ENCODE measurements at regions not wholly inside any gene's neighbourhood (a gene's known extent, or its start where the extent isn't known, plus 50 kb on each side); places are given as distances from the start of the nearest gene placed in this dataset.

DNA sequence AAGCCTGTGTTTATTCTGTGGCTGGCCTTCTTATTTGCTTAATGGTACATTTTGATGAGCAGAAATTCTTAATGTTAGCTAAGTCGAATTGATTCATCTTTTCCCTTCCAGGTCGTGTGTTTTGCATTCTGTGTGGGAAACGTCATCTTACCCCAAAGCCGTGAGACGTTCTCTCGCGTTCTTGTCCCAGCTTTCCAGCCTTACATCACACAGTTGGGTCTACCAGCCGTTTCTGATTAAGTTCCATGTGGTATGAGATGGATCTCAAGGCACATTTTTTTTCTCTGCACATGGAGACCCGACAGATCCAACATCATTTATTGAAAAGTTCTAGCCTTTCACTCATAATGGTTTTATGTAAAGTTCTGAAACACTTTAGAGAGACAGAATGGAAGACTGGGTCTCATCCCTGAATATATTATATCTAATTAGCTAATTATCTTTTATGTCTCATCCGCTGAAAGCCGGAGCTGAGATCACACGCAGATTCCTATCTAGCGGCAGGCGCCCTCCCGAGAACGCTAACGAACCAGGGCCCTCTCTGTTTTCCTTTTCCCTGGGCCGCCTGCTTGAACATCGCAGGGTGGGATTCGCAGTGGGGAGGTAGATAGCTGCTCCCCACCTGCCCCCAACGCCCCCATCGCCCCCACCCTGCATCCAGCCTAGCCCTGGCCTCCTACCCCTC lies 1162.2 kb downstream of the BRD1 start:
- DNase-seq = no peak

GRCh38 chr22:48664586-48664985 lies 1163.1 kb downstream of the BRD1 start:
- DNase-seq = no peak

GRCh38 chr22:48663297-48663696 lies 1164.4 kb downstream of the BRD1 start:
- DNase-seq = no peak

- no peak for DNase-seq
Observed at GRCh38 chr22:48662476-48663135, 1165.1 kb downstream of the BRD1 start.

DNA sequence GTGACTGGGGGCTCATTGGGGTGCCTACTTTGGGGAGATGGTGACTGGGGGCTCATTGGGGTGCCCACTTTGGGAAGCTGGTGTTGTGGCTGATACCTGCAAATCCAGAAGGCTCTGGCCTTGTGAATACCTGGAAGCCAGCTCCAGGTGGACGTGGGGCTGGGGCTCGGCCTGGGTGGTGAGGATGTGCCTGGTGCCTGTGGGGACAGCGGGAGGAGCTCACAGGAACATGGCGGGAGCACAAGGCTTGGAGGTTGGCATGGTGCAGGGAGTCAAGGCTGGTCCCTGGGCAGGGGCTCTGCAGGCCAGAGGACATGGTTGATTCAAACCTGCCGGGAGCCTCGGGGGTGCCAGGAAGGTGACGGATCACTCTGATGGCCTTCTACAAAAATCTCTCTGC lies 1165.7 kb downstream of the BRD1 start:
- no peak for DNase-seq

GRCh38 chr22:48660790-48661740 lies 1166.6 kb downstream of the BRD1 start:
- DNase-seq = no peak

GRCh38 chr22:48660104-48660789 lies 1167.4 kb downstream of the BRD1 start:
- DNase-seq = no peak

DNA sequence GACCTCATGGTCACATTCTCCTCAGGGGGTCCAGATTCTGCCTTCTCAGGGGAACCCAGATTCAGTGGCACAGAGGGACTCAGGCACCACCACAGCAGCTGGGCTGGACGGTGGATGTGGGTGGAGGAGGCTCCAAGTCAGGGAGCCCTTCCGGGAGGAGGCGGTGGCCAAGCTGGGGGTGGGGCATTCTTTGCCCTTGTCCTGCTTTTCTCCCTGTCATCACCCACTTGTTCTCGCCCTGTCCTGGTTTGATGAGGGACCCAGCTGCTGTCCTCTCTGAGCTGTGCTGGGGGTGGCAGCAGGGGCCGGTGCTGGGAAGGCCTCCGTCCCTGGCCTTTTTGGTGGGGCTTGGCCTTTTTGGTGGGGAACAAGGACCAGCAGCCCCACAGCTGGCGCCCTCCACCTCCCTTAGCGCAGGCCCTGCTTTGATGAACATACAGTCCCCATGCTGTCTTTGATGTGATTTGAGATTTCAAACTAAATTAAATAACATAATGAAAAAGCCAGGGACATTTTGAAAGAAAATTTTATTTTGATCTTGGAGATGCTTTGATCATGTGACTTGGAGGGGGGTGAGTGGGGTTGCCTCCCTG lies 1168.2 kb downstream of the BRD1 start:
- no peak for DNase-seq

DNA sequence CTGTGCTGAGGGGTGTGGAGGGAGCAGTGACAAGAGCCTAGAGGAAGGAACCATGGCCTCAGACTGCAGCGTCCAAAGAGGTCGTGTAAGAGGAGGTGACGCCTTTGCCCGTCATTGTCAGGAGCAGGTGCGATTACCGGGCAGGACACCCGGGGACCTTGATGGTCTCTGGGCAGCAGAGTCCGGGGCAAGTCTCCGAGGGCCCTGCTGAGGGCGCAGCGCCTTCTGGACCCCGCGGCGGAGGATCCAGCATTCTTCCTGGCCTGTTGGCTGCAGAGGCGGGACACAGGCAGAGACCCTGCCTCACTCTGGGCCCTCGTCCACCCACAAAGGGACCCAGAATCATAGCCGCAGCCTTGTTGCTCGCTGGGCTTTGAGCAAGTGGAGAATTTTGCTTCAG lies 1168.8 kb downstream of the BRD1 start:
- no peak for DNase-seq

DNA sequence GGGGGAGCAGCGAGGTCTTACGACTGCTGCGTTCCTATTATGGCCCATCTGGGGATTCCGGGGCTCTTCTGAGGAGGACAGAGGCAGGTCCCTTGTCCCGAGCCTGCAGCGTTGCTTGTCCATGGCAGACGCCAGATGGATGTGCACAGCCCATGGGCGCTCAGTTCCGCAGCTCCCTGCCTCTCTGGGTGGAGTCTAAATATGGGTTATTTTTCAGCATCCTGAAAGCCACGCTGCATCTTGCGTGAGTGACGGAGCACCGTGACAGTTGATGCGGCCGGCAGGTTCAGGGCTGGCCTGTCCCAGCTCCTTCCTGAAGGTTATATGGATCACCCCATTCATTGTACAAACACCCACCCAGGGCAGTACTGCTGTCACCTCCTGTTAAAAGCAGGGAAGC lies 1169.4 kb downstream of the BRD1 start:
- no peak for DNase-seq

DNA sequence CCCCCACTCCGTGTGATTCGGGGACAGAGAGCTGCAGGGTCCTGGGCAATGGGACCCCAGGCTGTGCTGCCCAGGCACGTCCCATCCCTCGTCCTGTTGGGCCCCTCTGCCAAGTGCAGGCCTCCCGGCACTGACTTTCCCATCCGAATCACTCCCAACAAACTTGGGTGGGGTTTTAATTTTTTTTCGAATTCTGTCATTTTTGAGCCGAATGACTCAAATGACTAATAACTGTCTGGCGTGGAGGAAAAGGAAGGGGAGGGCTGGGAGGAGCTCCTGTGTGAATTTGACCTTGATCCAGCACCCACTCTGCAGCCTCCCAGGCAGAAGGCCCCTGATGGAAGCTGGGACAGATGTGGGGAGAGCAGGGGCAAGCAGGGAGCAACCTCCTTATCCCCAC lies 1173.2 kb downstream of the BRD1 start:
- DNase-seq = no peak

- no peak for DNase-seq
Observed at GRCh38 chr22:48653929-48654328, 1173.7 kb downstream of the BRD1 start.

DNA sequence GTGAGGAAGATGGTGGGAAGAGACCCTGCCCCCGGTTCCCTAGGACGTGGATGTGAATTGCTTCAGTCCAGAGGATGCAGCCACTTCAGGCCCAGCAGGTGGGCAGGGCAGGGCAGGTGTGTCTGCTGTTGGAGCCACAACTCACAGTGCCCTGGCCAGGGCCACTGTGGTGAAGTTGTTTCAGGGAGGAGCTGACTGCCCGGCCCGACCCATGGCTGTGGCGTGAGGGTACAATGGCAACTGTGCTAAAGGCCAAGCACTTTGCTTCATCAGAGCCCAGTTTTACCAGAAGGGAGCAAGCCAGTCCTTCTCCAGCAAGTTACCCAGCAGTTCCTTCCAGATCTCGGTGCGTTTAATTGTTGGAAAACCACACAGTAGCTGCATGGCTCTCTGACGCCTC lies 1174.4 kb downstream of the BRD1 start:
- no peak for DNase-seq

GRCh38 chr22:48652796-48653195 lies 1174.9 kb downstream of the BRD1 start:
- DNase-seq = no peak

GRCh38 chr22:48651981-48652538 lies 1175.6 kb downstream of the BRD1 start:
- no peak for DNase-seq

DNA sequence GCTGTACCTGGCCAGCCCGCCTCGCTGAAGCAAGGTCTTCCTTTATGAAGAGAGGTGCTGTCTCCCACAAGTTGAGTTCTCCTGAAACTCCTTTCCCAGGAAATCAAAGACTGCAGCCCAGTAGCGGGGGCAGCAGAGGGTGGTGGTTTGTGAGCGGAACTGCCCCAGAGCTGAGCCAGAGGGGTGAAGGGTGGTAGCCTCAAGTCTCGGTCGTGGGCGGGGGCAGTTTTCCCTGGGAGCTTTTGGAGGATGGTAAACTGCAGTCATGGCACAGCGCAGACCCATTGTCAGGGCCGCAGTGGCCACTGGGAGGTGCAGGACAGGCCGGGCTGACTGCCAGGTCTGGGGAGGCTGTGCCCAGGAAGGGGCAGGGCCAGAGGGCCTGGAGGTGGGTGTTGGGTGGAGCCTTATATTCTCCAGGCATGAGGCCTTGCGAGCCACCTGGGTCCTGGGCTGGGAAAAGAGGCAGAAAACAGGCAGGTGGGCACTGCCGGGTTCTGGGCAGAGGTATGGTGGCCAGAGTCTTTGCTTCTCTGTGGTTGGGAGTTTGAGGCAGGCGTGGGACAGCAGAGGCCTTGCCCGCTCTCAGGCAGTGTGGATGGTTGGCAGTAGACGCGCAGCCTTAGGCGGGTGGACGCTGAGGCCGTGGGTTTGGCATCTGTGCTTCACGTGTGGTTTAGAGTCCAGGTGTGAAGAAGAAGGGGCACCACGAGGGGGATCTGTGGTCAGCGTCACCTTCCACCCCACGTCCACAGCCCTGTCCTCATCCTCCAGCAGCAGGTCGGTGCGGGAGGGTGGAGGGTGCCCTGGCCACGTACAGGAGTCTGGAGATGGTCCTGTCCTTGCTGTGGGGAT lies 1176.4 kb downstream of the BRD1 start:
- no peak for DNase-seq

DNA sequence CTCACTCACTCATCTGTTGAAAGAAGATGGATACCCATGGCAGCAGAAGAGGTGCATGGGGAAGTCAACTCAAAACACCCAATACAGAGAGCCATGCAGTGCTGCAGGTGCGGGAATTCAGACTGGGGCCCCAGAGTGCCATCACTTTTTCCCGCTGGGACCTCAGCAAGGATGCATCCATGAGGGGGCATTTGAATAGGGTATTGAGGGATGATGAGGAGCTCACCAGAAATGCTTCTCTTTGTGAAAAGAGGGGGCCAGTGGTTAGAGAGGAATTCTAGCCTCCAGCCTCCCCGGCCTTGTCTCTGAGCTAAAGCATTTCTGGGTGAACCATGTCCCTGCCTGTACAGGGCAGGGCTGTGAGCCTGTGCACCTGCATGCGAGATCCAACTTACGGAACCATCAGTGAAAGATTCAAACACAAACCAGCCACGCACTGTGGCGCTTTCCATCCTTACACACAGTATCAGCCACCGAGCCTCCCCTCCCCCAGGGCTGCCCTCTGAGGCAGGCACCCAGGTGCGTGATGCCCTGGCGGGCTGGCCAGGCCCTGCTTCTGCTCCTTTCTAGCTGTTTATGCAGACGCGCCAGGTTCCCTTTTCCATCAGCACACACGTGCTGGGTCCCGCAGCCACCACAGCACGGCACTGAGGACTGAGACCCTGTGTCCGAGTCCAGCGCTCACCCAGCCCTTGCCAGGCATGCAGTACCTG lies 1177.2 kb downstream of the BRD1 start:
- no peak for DNase-seq

- no peak for DNase-seq
Observed at GRCh38 chr22:48649466-48649865, 1178.2 kb downstream of the BRD1 start.

GRCh38 chr22:48649031-48649430 lies 1178.6 kb downstream of the BRD1 start:
- no peak for DNase-seq

Measured in NCI-H187 (cell line).